Left cardiac atrium (tissue), 4 donors: ENCODE measurements at regions not wholly inside any gene's neighbourhood (a gene's known extent, or its start where the extent isn't known, plus 50 kb on each side); places are given as distances from the start of the nearest gene placed in this dataset.

Experiments
- ATAC-seq, 2 donors: fragments of 200-7000 bp; cut with Tn5 transposase; one replicate each; pipeline ENCODE4 v1.9.1; 2020; ENCODE audit warnings: mild to moderate bottlenecking in 2 of 2, moderate library complexity in 2 of 2
- DNase-seq: peaks from one replicate; pipeline ENCODE4 v3.0.0-alpha.2; 2020
- intact Hi-C, 2 donors: fragments of 100-400 bp; cut with DNase I; formaldehyde crosslinking; loops; one replicate each; pipeline versions ENCODE4 v1.14.1 to v1.15.1; 2022 to 2023
- donor health status: DM: no; HTN: yes; CAD: no.
- donor health status: DM: no; HTN: yes; CAD: no; lungs with severe emphysema.
- donor health status: DM: yes; HTN: yes; CAD: no.
- donor health status: Dilated cardiomyopathy.

DNA sequence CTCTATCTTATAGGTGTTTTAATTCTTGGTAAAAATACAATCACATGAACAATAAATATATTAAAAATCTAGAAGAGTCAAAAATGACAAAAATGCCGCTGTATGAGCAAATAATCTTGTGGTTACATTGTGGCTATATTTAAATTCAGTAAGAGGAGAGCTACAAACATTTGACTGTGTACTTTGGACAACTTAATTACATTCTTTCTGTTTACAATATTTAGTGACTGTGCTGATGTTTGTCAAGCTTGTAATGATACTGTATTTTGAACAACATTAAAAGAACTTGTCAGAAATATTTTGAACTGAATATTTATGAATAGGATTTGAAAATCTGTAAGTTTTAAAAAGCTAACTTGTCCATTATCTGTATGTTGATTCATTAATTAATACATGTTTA lies 598.3 kb downstream of the SI start:
- intact Hi-C loops = no loop called here
- DNase-seq (no peak), ATAC-seq (no peak)

DNA sequence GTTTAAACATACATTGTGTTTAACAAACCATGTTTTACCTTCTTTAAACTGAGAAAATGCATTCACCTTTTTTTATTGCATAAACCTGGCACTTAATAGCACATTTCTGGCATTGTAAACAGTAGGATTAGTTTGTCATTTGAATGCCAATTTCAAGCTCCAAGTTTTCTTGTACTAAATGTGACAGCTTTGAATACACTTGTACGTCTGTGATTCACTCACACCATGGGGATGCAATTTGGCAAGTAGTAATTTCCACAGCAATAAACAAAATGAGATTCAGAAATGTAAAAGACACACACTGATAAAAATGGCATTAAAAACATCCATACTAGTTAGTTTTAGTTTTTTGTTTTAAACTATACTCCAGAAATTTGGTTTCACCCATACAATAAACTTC lies 598.9 kb downstream of the SI start:
- ATAC-seq (no peak), DNase-seq (no peak)
- intact Hi-C loops = no loop called here

DNA sequence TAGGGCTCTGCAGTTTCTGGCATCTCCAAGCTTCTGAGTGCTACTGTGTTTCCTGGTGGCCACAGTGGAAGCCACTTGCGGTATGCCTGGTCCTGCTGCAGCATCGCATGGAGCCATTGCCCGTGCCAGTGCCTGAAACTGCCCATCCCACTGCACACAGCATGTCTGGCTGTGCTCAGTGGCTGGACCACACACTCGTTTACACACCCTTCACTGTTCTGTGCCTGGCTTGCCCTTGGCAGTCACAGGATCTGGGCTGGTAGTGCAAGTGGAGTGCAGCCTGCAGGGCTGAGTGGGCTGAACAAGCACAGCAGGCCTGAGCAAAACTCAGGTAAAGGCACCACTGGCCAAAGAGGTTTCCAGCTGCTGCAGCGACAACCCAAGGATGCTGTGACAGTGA lies 600.0 kb downstream of the SI start:
- intact Hi-C loops = no loop called here
- DNase-seq (no peak), ATAC-seq (no peak)

DNA sequence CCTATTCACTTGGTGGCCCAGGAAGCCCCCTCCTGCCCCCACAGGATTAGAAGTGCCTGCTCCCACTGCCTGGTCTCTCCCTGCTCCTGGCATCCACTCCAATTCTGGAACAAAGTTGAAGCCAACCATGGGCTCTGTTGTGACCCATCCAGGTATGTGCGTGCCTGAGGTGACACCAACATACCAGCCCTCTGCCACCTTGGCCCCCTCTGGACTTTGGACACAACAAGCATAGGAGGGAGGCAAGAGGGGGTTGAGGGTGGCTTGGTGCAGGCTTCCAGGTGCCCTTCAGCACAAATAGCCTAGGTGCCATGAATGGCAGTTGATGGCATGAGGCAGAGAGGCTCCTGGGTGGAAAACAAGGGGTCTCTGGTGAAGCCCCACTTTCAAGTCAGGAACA lies 600.9 kb downstream of the SI start:
- no peak for ATAC-seq
- intact Hi-C loops = no loop called here
- no peak for DNase-seq

DNA sequence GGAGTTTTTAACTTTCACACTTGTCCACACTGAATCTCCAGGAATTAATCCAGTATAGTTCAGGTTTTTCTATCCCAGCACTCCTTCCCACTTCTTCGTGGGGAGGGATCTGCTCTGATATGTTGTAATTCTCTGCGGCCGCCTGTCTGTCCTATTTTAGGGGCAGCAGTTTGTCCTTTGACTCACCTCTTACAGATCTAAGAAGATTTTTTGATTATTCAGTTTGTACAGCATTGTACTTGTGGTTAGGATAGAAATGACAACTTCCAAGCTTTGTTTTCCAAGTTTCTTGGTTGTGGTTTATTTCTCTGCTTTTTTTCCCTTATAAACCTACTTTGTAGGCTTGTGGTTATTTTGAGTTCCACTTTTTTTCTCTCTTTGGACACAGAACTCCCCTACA lies 601.7 kb downstream of the SI start:
- ATAC-seq = no peak
- no peak for DNase-seq
- intact Hi-C loops = no loop called here

DNA sequence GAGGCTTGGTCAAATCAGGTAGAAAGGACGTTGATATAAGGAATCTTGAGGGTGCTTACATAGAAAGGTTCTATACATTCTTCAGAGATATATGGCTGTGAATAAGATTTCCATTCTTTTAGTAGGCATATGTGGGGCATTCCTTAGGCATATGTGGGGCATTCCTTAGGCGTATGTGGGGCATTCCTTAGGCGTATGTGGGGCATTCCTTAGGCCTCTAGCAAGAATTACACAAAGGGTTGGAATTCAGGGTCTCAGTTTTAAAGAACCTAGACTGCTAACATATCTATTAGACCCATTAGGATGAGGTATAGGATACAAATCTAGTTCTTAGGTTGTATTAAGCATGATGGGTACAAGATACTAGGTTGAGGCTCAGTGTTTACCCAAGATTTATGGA lies 607.8 kb downstream of the SI start:
- intact Hi-C loops = no loop called here
- DNase-seq = no peak
- ATAC-seq = no peak

DNA sequence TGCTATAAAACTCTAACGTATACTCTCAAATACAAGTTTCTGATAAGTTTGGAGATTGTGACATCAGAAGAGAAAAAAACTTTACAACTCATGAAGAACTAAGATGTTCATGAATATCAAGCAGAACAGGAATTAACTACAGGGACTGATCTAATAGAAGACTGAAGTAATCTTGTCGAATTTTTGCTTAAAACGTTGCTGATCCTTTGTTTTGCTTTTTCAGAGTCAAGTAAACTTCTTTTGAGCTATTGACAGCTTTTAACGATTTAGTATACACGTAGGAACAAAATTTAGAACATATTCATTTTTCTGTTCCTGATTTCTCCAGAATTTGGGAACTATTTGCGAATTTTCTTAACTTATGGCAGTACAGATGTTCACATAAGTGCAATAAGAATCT lies 610.2 kb downstream of the SI start:
- intact Hi-C loops = no loop called here
- DNase-seq = no peak
- ATAC-seq = no peak

- intact Hi-C loops = no loop called here
- no peak for ATAC-seq
- no peak for DNase-seq
Observed at GRCh38 chr3:164467007-164467406, 611.3 kb downstream of the SI start.

- intact Hi-C loops = no loop called here
- no peak for DNase-seq
- no peak for ATAC-seq
Observed at GRCh38 chr3:164465172-164465571, 613.1 kb downstream of the SI start.

GRCh38 chr3:164460851-164461250 lies 617.4 kb downstream of the SI start:
- ATAC-seq (no peak), DNase-seq (no peak)
- intact Hi-C loops = no loop called here

DNA sequence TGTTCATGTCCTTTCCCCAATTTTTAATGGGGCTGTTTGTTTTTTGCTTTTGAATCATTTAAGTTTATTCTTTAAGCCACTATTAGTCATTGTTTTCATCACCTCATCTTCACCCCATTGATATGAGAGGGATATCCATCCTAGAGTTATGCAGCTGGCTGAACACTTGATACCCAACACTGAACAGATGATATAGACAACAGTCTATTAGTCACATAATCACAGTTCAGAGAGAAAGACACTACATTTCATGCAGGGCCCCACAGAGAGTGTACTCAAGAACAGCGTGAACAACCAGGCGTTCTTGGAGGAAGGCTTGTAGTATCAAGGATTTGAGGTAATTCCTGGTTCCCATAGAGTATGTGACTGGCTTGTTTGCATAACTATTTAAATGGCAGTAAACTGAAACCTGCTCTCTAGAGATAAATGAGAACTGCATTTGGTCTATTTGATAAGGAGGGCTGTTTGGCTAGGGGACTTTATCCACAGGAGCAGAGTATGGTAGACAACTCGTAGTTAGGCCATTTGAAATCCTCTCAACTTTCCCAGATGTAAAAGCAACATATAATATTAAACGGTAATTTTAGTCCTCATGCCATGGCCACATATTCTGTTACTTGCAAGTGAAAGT lies 618.7 kb downstream of the SI start:
- no peak for ATAC-seq
- intact Hi-C loops = no loop called here

DNA sequence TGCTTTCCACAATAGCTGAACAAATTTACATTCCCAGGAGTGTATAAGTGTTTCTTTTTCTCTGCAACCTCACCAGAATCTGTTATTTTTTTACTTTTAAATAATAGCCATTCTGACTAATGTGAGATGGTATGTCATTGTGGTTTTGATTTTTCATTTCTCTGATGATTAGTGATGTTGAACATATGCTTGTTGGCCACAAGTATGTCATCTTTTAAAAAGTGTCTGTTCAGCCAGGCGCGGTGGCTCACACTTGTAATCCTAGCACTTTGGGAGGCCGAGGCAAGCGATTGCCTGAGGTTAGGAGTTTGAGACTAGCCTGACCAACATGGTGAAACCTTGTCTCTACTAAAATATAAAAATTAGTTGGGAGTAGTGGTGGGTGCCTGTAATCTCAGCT lies 619.3 kb downstream of the SI start:
- no peak for DNase-seq
- intact Hi-C loops = no loop called here
- ATAC-seq = no peak

More for the DNA sequence above, 618.7 kb downstream of the SI start:
- DNase-seq = no peak

GRCh38 chr3:164453714-164454113 lies 624.6 kb downstream of the SI start:
- DNase-seq (no peak), ATAC-seq (no peak)
- intact Hi-C loops = no loop called here

- no peak for DNase-seq
- no peak for ATAC-seq
- intact Hi-C loops = no loop called here
Observed at GRCh38 chr3:164452707-164453106, 625.6 kb downstream of the SI start.

DNA sequence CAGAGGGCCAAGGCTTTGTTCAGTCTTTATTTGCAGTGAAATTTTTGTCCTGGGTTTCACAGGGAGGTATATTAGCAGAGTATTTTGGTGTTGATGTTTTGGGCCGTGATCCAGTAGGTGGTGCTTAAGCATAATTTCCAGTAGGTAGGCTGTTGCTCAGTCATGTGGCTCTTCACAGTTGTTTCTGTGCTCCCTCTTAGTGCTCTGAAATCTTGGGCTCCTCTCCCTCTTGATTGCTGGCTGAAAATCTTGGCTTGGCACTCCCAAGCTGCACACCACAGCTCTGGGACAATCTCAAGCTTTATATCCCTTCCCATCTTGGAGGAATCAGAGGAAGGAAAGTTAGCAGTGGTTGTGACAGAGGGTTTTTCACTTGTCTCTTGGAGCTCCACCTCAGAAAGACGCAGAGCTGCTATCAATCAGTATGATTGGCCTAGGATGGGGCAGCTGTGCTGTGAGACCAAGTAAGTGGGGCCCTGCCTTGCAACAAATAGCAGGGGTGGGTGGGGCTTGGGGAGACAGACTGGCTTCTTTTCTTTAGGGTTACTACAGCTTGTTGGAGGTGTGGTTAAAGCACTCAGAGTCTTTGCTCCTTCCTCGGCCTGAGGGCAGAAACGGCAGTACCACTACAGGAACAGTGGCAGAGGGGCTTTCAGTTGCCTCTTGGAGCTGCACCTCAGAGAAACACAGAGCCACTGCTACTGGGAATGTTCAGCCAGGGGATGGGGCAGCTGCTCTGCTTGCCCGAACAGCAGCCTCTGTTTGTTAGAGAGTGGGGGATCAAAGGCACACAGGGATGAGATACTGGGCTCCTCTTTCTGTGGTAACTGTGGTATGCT lies 627.0 kb downstream of the SI start:
- peak; percentile 72 to 80 for ATAC-seq
- peak; percentile 21 for DNase-seq
- intact Hi-C loops = no loop called here

DNA sequence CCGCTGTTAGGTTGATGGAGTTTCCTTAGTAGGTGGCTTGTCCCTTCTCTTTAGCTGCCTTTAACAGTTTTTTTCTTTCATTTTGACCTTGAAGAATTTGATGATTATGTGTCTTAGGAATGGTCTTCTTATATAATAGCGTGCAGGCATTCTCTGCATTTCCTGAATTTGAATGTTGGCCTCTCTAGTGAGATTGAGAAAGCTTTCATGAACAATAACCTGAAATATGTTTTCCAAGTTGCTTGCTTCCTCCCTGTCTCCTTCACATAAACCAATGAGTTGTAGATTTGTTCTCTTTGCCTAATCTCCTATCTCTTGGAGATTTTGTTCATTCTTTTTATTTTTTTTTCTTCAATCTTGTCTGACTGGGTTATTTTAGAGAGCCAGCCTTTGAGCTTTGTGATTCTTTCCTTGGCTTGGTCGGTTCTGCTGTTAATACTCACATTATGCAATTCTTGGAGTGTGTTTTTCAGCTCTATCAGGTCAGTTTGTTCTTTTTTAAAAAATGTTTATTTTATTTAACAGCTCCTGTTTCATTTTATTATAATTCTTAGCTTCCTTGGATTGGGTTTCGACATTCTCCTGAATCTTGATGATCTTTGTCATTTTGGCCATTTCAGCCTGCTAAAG lies 627.9 kb downstream of the SI start:
- peak; percentile 39 to 68 for ATAC-seq
- intact Hi-C loops = no loop called here
- DNase-seq = no peak

GRCh38 chr3:164419220-164419619 lies 659.1 kb downstream of the SI start:
- intact Hi-C loops = no loop called here
- DNase-seq = no peak
- no peak for ATAC-seq

GRCh38 chr3:164418414-164418813 lies 659.9 kb downstream of the SI start:
- ATAC-seq = no peak
- DNase-seq = no peak
- intact Hi-C loops = no loop called here

DNA sequence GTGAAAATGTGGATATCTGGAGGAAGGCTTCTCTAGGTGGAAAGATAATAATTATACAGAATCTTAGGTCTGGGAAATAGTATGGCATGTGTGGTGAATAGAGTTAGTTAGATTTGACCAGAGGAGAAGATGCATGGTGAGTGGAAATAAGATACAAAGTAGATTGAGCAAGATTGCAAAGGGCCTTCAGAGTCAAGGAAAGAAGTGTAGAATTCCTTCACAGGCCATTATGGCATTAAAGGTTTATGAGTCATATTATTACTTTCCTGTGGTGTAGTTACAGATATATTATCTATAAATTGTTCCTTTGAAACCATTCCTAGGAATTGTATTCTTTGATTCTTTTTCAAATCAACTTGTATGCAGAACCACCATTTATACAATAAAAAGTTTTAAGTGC lies 660.3 kb downstream of the SI start:
- intact Hi-C loops = no loop called here
- DNase-seq = no peak
- ATAC-seq = no peak

DNA sequence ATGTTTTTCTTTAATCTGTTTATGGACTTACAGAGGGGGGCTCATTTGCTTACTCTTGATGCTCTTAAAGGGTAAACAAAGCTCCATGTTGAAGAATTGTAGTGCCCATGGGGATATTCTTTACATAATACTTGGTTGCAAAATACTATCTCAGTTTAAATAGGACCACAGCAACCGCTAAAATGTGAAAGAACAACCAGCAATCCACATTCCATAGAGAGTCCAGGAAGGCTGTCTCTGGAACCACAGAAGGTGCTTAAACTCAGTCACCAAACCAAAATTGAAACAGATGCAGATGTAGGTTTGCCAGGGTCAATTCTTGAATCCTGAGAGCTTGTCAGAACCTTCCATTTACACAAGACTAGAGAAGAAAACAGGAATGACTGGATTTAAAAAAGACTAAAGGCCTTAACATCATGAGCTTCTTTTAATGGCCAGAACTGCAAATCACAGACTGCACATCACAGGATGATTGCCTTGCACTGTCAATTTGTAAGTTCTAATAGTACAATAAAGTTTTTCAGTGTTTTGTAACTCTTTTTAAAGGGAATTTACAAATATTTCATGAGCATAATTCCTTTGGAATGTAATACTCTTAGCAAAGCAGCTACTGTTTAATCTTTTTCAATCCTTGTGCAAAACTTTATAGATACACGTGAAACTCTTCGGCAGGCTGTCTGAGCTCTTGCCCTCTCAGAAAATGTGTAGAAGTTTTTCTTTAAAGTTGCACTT lies 661.6 kb downstream of the SI start:
- no peak for ATAC-seq
- intact Hi-C loops = no loop called here

More for the DNA sequence above, 661.6 kb downstream of the SI start:
- DNase-seq = no peak
